Ecto neural progenitor cell (in vitro differentiated cells): ENCODE measurements at regions not wholly inside any gene's neighbourhood (a gene's known extent, or its start where the extent isn't known, plus 50 kb on each side); places are given as distances from the start of the nearest gene placed in this dataset.

Source experiments
- DNase-seq: peaks from one replicate; pipeline ENCODE4 v3.0.0-alpha.2; 2018; ENCODE audit warnings: low spot score

DNA sequence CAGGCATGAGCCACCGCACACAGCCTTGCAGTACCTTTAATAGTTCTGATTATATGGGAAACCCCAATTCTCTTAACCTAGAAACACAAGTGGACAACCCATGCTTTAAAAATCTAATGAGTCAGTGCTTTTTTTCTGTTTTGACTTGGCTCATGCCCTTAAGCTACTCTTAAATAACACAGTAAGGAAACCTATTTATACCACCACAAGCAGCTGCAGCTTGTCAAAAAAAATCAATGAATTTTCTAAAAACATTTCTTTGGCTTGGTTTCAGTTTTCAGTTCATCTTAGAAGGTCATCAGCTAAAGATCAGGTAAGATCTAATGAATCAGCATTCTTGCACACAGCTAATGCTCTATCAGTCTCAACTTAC lies 124.1 kb upstream of the DST start:
- DNase-seq: no peak

GRCh38 chr6:56766139-56766805 lies 123.6 kb upstream of the DST start:
- DNase-seq: no peak

GRCh38 chr6:56765494-56765893 lies 122.8 kb upstream of the DST start:
- DNase-seq: no peak

- no peak for DNase-seq
These were observed 121.4 kb upstream of the DST start for GRCh38 chr6:56764081-56764566.

- DNase-seq: no peak
These were observed 119.0 kb upstream of the DST start for GRCh38 chr6:56761651-56762050.

GRCh38 chr6:56760842-56761241 lies 118.2 kb upstream of the DST start:
- no peak for DNase-seq

- no peak for DNase-seq
These were observed 116.8 kb upstream of the DST start for GRCh38 chr6:56759521-56759920.

- no peak for DNase-seq
These were observed 115.9 kb upstream of the DST start for GRCh38 chr6:56758553-56758952.

GRCh38 chr6:56758120-56758519 lies 115.4 kb upstream of the DST start:
- DNase-seq: no peak

GRCh38 chr6:56757588-56757984 lies 114.9 kb upstream of the DST start:
- no peak for DNase-seq

DNA sequence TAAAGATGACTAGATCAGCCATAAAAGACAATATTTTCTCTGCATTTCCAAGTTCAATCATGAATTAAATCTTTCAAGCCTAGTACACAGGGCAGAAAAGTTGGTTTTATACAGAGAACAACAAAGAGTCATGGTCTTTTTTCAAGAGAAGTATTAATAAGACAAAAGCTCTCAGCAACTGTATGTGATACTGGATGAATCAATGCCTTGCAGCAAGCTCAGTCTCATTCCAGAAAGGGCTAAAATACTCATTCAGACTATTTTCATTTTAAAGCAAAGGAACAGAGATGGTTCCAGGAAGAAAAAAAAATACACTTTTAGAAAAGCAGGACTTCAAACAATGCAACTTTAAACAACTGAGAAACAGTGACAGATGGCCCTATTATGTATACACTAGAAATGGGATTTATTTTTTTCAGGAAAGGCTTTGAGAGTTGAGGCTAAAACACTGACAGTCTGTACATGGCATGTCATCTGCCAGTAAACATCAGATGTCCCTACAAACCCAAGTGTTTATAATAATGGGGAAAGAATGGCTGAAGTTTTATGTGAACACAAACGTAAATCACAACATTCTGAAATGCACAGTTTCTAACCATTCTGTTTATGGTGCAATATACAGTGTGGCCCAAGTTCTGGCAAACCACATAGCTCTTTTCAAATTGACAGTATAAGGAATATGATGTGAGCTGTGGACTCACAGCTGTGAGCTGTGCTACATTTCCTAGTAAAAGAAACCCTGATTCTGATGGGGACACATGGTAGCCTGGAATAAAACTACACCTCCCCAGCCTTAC lies 114.3 kb upstream of the DST start:
- no peak for DNase-seq

GRCh38 chr6:56756219-56756789 lies 113.6 kb upstream of the DST start:
- no peak for DNase-seq

GRCh38 chr6:56755040-56755439 lies 112.4 kb upstream of the DST start:
- no peak for DNase-seq

DNA sequence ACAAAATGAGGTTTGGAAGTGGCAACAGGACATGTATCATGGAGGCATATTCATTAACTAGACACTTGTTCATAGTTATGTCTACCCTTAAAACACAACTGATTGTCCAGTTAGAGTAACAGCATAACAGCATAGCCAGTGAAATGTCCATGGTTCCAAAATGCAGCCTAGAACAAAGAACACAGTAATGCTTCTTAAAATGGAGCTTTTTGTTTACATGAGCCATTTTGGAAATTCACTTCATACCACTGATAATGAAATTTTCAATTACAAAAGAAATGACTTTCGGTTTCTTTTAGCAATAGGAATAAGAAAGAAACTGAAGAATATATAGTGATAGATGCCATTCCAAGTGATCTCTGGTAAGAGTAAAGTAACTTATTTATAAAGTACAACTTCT lies 111.1 kb upstream of the DST start:
- DNase-seq: no peak

DNA sequence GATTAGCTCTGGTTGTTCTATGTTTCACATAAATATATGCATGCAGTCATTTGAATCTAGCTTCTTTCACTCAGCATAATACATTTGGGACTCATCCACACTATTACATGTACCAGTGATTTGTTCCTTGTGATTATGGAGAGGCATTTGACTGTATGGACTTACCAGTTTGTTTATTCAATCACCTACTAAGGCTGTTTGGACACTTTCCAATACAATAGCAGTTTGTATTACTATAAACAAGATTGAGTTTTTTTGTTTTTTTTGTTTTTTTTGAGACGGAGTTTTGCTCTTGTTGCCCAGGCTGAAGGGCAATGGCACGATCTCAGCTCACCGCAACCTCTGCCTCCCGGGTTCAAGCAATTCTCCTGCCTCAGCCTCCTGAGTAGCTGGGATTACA lies 109.8 kb upstream of the DST start:
- no peak for DNase-seq

GRCh38 chr6:56752009-56752408 lies 109.3 kb upstream of the DST start:
- DNase-seq: no peak

DNA sequence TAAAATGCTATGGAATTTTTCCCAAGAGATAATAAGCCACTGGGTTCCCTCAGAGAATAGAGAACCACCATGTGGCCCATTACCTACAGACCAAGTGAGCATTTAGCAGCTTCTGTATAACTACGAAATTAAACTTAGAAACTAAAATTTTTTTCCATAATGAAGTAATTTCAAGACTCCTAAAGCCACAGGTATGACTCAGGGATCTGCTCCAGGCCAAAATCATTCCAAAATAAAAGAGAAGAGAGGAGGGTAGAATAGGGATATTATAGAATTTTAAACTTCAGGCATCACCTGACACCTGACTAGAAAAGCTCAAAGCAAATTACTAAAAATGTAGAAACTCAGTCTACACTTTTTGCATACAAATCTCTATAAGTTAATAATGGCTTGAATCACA lies 108.9 kb upstream of the DST start:
- no peak for DNase-seq

DNA sequence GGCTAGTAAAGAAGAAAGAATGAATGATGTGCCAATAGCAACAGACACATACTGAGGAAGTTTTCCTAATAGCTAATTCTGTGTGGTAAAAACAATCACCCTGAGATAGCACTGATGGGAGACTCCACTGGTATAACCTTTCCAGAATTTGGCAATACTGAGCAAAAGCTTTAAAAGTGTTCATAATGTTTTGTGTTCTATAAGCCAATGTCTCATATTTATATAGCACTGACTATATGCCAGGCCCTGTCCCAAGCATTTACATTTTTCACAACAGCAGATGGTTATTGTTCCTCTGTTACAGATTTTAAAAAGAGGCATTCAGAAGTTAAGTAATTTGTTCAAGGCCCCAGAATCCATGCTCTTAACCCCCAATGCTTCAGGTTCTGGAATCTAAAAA lies 108.0 kb upstream of the DST start:
- no peak for DNase-seq

- DNase-seq: no peak
These were observed 107.0 kb upstream of the DST start for GRCh38 chr6:56749632-56750151.

DNA sequence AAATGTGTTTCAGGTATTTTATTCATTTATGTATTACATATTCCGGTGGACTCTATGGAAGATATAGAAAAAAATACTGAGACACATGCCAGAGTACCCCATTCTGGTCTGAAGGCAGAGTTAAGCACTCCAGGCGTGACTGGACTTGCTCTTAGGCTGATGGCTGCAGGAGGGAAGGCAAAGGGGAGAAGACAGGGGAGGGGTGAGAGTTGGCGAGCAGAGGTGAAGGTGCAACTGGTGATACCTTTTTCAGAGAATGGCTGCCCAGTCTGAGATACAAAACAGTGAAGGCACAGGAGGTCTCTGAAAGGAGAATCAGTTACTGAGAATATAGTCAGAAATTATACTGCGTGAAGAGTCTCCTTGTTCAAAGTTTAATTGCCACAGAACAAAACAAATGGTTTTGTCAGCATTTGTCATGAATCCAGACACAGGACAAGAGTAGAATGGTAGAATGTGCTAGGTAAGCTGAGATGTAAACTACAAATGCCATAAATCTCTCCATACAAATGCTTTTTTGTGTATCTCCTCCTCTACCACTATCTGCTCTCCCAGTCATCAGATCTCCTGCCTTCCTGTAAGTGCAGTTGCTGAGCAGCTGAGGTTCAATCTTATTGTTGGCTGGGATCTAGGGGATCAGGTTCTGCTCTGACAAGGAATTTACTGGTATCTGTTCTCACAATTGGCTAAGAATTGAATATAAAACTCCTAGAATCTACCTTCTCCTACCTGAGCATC lies 104.2 kb upstream of the DST start:
- DNase-seq: no peak

DNA sequence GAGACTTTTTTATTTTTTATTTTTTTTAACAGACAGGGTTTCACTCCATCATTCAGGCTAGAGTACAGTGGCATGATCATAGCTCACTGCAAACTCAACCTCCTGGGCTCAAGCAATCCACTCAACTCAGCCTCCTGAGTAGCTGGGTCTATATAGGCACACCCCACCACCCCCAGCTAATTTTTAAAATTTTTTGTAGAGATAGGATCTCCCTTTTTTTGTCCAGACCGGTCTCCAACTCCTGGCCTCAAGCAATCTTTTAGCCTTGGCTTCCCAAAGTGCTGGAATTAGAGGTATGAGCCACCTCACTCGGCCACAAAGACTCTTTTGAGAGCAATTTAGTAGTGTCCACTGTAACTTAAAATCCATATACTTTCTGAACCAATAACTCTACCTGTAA lies 103.3 kb upstream of the DST start:
- no peak for DNase-seq

- no peak for DNase-seq
These were observed 102.4 kb upstream of the DST start for GRCh38 chr6:56745081-56745480.
